Activated effector memory CD4-positive, alpha-beta T cell treated with anti-CD3 and anti-CD28 coated beads, Interleukin-2, amount 50 U/mL, for 16 hours (primary cell): ENCODE measurements at regions not wholly inside any gene's neighbourhood (a gene's known extent, or its start where the extent isn't known, plus 50 kb on each side); places are given as distances from the start of the nearest gene placed in this dataset.

Experiments
- DNase-seq: peaks from one replicate; pipeline ENCODE4 v3.0.0-alpha.2; 2020

- DNase-seq: no peak
These were observed 684.6 kb downstream of the PLCL1 start for GRCh38 chr2:198488964-198489363.

- no peak for DNase-seq
These were observed 678.7 kb downstream of the PLCL1 start for GRCh38 chr2:198483051-198483450.

GRCh38 chr2:198479065-198479464 is 674.7 kb downstream of the PLCL1 start:
- DNase-seq: no peak

- DNase-seq: no peak
These were observed 674.0 kb downstream of the PLCL1 start for GRCh38 chr2:198478361-198478760.

GRCh38 chr2:198476007-198476406 is 671.6 kb downstream of the PLCL1 start:
- DNase-seq: no peak

GRCh38 chr2:198471291-198471690 is 666.9 kb downstream of the PLCL1 start:
- no peak for DNase-seq

GRCh38 chr2:198468136-198468535 is 663.7 kb downstream of the PLCL1 start:
- no peak for DNase-seq

- no peak for DNase-seq
These were observed 661.6 kb downstream of the PLCL1 start for GRCh38 chr2:198465970-198466369.

GRCh38 chr2:198456418-198456817 is 652.0 kb downstream of the PLCL1 start:
- DNase-seq: no peak

GRCh38 chr2:198453866-198454265 is 649.5 kb downstream of the PLCL1 start:
- no peak for DNase-seq

GRCh38 chr2:198452327-198452726 is 647.9 kb downstream of the PLCL1 start:
- DNase-seq: no peak

- no peak for DNase-seq
These were observed 644.4 kb downstream of the PLCL1 start for GRCh38 chr2:198448789-198449188.

GRCh38 chr2:198444800-198445287 is 640.5 kb downstream of the PLCL1 start:
- DNase-seq: no peak

- DNase-seq: no peak
These were observed 637.5 kb downstream of the PLCL1 start for GRCh38 chr2:198441901-198442300.

GRCh38 chr2:198441246-198441645 is 636.9 kb downstream of the PLCL1 start:
- DNase-seq: no peak

- no peak for DNase-seq
These were observed 636.4 kb downstream of the PLCL1 start for GRCh38 chr2:198440833-198441232.

- DNase-seq: no peak
These were observed 633.9 kb downstream of the PLCL1 start for GRCh38 chr2:198438331-198438730.

- no peak for DNase-seq
These were observed 619.7 kb downstream of the PLCL1 start for GRCh38 chr2:198424112-198424511.

- no peak for DNase-seq
These were observed 613.4 kb downstream of the PLCL1 start for GRCh38 chr2:198417836-198418235.

GRCh38 chr2:198414976-198415375 is 610.6 kb downstream of the PLCL1 start:
- DNase-seq: no peak

GRCh38 chr2:198411936-198412335 is 607.5 kb downstream of the PLCL1 start:
- DNase-seq: no peak

- no peak for DNase-seq
These were observed 603.8 kb downstream of the PLCL1 start for GRCh38 chr2:198408171-198408570.

- DNase-seq: no peak
These were observed 600.9 kb downstream of the PLCL1 start for GRCh38 chr2:198405311-198405710.

GRCh38 chr2:198401644-198402043 is 597.3 kb downstream of the PLCL1 start:
- DNase-seq: no peak

GRCh38 chr2:198400999-198401398 is 596.6 kb downstream of the PLCL1 start:
- DNase-seq: no peak

- DNase-seq: no peak
These were observed 589.8 kb downstream of the PLCL1 start for GRCh38 chr2:198394208-198394607.
